Neutrophil (primary cell): ENCODE measurements at regions not wholly inside any gene's neighbourhood (a gene's known extent, or its start where the extent isn't known, plus 50 kb on each side); places are given as distances from the start of the nearest gene placed in this dataset.

Experiments used
- H3K27ac ChIP-seq: fragments of 200-600 bp; sonication (generic); 2 replicates; pipeline ENCODE4 v1.5.1; 2016; ENCODE audit warnings: mild to moderate bottlenecking, moderate library complexity
- H3K27me3 ChIP-seq: fragments of 200-600 bp; sonication (generic); 2 replicates; pipeline ENCODE4 v1.6.0; 2016; ENCODE audit warnings: mild to moderate bottlenecking
- H3K36me3 ChIP-seq: fragments of 200-600 bp; sonication (generic); 2 replicates; pipeline ENCODE4 v1.5.1; 2017
- H3K4me1 ChIP-seq, 2 experiments: fragments of 200-600 bp in 1 of 2; sonication (generic) in 1 of 2; 1 replicate in 1 of 2; 2 replicates in 1 of 2; pipeline versions ENCODE4 v1.5.1 to v1.6.1; 2013 to 2016; ENCODE audit warnings: low read depth in 1 of 2, low read length in 1 of 2, mild to moderate bottlenecking in 1 of 2, moderate library complexity in 1 of 2; ENCODE audit not compliant: control insufficient read depth in 1 of 2, insufficient read depth in 1 of 2
- H3K4me3 ChIP-seq, 2 experiments: fragments of 200-600 bp in 1 of 2; sonication (generic) in 1 of 2; 1 replicate in 1 of 2; 2 replicates in 1 of 2; pipeline ENCODE4 v1.5.1; 2013 to 2016; ENCODE audit warnings: low read depth in 1 of 2, low read length in 1 of 2, mild to moderate bottlenecking in 1 of 2, moderate library complexity in 1 of 2
- H3K9me3 ChIP-seq: fragments of 200-600 bp; sonication (generic); 2 replicates; pipeline ENCODE4 v1.5.1; 2016
- TF ChIP-seq, protein P1 (sequence below): fragments of 200-600 bp; sonication (generic); IDR thresholded peaks from 2 replicates; pipeline ENCODE4 v1.5.1; 2016; ENCODE audit warnings: antibody characterized with exemption

DNA sequence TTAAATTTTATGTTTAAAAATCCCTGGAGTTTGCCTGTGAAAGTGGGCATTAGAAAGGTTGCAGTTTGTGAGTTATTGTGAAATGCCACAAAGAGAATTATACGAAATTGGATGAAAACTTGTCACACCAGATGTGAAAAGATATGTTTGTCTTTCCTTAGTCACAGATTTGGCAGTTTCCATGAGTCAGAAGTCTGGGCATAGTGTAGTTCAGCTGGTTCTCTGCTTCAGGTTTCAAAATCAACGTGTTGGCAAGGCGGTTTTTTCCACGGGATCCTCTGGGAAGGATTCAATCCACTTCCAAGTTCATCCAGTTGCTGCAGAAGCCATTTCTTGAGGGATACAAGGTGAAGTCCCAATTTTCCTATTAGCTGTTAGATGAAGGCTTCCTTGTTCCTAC is 658.0 kb upstream of the CDH2 start:
- Histone ChIP-seq H3K36me3 (no peaks in the 10 kb centered on the region), H3K4me1 (no peaks in the 10 kb centered on the region), H3K27ac (no peak overlapping the region), H3K27me3 (no peaks in the 10 kb centered on the region), H3K4me3 (no peak overlapping the region), H3K9me3 (no peaks in the 10 kb centered on the region)
- TF ChIP-seq, protein P1, sequence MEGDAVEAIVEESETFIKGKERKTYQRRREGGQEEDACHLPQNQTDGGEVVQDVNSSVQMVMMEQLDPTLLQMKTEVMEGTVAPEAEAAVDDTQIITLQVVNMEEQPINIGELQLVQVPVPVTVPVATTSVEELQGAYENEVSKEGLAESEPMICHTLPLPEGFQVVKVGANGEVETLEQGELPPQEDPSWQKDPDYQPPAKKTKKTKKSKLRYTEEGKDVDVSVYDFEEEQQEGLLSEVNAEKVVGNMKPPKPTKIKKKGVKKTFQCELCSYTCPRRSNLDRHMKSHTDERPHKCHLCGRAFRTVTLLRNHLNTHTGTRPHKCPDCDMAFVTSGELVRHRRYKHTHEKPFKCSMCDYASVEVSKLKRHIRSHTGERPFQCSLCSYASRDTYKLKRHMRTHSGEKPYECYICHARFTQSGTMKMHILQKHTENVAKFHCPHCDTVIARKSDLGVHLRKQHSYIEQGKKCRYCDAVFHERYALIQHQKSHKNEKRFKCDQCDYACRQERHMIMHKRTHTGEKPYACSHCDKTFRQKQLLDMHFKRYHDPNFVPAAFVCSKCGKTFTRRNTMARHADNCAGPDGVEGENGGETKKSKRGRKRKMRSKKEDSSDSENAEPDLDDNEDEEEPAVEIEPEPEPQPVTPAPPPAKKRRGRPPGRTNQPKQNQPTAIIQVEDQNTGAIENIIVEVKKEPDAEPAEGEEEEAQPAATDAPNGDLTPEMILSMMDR: no peak

DNA sequence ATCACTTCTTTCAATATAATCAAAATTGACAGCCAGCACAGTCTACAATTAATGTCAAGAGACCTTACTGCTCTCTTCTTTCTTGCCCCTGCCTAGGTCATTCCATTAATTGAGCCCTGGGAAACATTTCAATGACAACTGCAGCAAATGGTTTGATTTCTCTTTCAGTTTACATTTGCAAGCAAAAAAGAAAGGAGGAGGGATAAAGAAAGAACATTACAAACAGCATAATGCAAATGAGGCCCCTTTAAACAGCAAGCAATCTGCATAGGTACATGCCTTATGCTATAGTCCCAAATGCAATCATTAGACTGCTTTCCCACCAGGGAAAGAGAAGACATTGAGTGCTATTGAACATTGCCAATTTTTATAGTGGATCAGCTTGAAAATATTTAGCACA is 655.0 kb upstream of the CDH2 start:
- Histone ChIP-seq H3K4me3 (no peak overlapping the region), H3K27ac (no peak overlapping the region), H3K27me3 (no peaks in the 10 kb centered on the region), H3K4me1 (no peaks in the 10 kb centered on the region), H3K9me3 (no peaks in the 10 kb centered on the region), H3K36me3 (no peaks in the 10 kb centered on the region)
- TF ChIP-seq, protein P1: no peak

DNA sequence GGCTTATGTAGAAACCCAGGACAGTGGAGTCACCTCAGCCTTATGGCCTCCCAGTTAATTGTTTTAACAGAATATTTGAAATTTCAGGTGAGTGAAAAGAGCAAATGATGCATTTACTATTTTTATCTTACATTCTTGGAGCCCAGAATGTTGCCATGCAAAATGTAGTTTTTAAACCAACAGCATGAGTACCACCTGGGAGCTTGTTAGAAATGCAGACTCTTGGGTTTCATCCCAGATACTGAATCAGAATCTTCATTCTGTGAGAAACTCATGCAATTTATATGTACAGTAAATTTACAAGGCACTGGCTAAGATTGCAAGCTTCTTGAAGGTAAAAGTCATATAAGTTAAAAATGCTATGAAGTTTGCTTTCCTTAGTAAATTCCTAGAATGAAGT is 654.5 kb upstream of the CDH2 start:
- H3K4me1 ChIP-seq: no peaks in the 10 kb centered on the region

DNA sequence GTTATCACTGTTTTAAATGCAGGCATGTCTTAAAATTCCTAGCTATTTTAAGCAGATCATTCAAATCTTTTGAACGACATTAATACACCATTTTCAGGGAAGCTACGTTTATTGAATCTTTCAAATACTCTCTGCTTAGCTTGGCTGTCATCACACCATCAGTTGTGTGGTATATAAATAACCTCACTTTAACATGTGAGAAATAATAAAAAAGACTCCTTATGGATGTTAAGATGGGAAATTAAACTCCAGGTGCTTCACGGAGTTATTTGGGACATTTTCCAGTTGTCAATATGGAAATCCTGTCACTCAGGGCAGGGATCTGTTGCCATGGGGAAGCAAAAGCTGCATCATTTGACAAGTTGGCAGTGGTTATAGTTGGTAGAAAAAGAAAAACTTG is 649.2 kb upstream of the CDH2 start:
- Histone ChIP-seq H3K4me1 (no peaks in the 10 kb centered on the region), H3K4me3 (no peak overlapping the region), H3K27me3 (no peaks in the 10 kb centered on the region), H3K27ac (no peak overlapping the region), H3K36me3 (no peaks in the 10 kb centered on the region), H3K9me3 (no peaks in the 10 kb centered on the region)
- TF ChIP-seq, protein P1: no peak

More for the DNA sequence above, 654.5 kb upstream of the CDH2 start:
- Histone ChIP-seq H3K4me3 (no peak overlapping the region), H3K27ac (no peak overlapping the region), H3K36me3 (no peaks in the 10 kb centered on the region), H3K9me3 (no peaks in the 10 kb centered on the region), H3K27me3 (no peaks in the 10 kb centered on the region)
- TF ChIP-seq, protein P1: no peak

DNA sequence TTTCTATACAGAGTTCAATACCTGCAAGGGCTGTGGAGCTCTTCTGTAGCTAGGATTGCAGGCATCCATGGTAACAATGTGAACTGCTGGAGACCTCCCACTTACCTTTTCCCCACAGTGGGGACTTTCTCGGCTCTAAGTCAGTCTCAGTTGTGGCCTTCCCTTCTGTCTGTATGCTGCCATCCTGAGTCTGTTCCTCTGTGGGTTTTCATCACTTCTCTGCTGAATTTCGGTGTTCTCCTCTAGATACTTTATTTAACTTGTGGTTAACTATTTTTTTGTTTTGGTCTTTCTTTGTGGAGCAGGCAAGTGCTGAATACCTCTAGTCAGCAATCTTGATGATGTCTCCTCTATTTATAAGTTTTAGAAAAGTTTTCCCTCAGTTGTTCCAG is 647.2 kb upstream of the CDH2 start:
- H3K4me3 ChIP-seq: no peak overlapping the region
- no peaks in the 10 kb centered on the region for H3K27me3 ChIP-seq
- H3K27ac ChIP-seq: no peak overlapping the region
- H3K9me3 ChIP-seq: no peaks in the 10 kb centered on the region
- H3K4me1 ChIP-seq: no peaks in the 10 kb centered on the region
- TF ChIP-seq, protein P1: no peak
- H3K36me3 ChIP-seq: no peaks in the 10 kb centered on the region
